ENCODE measurements at regions not wholly inside any gene's neighbourhood (a gene's known extent, or its start where the extent isn't known, plus 50 kb on each side); places are given as distances from the start of the nearest gene placed in this dataset.
"Not testable (repeated sequence)": the region's sequence is repeated elsewhere in the genome, so short reads cannot be mapped to it uniquely, and the experiment has no call there.

DNA sequence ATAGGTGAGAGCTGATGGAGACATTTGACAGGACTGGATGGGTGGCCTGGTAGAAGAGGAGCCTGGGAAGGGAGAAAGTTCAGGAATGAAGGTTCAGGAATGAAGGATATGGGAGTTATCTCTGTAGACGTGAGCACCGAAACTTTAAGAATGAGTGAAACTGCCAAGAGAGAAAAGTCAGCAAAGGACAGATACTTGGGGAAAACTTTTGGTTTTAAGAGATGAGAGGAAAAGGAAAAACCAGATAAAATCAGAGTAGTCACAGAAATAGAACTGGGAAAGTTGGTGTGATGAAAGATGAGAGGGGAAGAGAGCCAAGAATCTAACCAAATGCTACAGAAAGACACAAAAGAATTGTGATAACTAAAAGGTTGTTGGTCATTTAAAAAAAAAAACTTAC is 88.9 kb downstream of the PRR15 start:
- no peak for DNase-seq (ENCODE audit: low spot score)
- H3K9me2 ChIP-seq (replicated peaks; ENCODE audit: insufficient read depth), result no peaks in the 10 kb centered on the region
- 86% methylated on average over 2 of the region's 2 CpGs for WGBS (ENCODE audit: low lambda C conversion rate, missing lambda C conversion rate)
- H4K20me1 ChIP-seq (ENCODE audit: insufficient read depth, poor library complexity, severe bottlenecking), result no peaks in the 10 kb centered on the region
- no peak overlapping the region for H3K4me2 ChIP-seq
- TF ChIP-seq CTCF (IDR thresholded peaks at IDR 0.05; ENCODE audit: poor library complexity), result no peak
- TF ChIP-seq EZH2phosphoT487 (IDR thresholded peaks at IDR 0.05; ENCODE audit: low read depth, severe bottlenecking, unreplicated experiment), result no peak
- no peak for TF ChIP-seq EZH2 (IDR thresholded peaks at IDR 0.05; ENCODE audit: borderline replicate concordance)
- H3K9me3 ChIP-seq (ENCODE audit: low read depth), result no peaks in the 10 kb centered on the region
- no peaks in the 10 kb centered on the region for H3K4me1 ChIP-seq (ENCODE audit: insufficient read depth)
- H3K4me3 ChIP-seq, result no peak overlapping the region
- H2AFZ ChIP-seq, result no peak overlapping the region
- H3K27ac ChIP-seq, result peak overlapping the region; percentile 7
- no peaks in the 10 kb centered on the region for H3K27me3 ChIP-seq
- H3K36me3 ChIP-seq (replicated peaks; ENCODE audit: insufficient read depth, low read depth), result no peaks in the 10 kb centered on the region
- peaks cover 12% of the 10 kb centered on the region for H3K79me2 ChIP-seq

DNA sequence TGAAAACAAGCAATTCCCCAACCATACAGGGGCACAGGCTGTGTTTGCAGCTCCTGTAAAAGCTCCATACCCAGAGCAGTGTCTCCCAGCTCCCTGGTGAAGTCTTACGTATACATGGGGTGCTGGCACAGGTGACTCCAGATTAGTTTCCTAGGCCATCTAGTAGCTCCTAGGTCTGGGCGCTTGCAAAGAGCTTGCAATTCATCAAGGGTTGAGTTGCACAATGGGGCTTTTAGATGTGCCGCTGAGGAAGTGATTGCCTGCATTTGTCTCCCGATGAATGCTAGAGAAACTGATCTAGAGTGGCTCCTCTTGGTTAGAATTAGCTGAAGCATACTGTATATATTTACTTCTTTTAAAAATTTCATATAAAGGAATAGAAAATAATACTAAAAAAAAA is 90.7 kb downstream of the PRR15 start:
- 76% methylated on average over 4 of the region's 4 CpGs for WGBS (ENCODE audit: low lambda C conversion rate, missing lambda C conversion rate)
- H3K27me3 ChIP-seq; H2AFZ ChIP-seq; H3K9me2 ChIP-seq (replicated peaks; ENCODE audit: insufficient read depth); H4K20me1 ChIP-seq (ENCODE audit: insufficient read depth, poor library complexity, severe bottlenecking); H3K27ac ChIP-seq; H3K4me1 ChIP-seq (ENCODE audit: insufficient read depth); H3K9me3 ChIP-seq (ENCODE audit: low read depth); H3K36me3 ChIP-seq (replicated peaks; ENCODE audit: insufficient read depth, low read depth); DNase-seq (ENCODE audit: low spot score); H3K4me3 ChIP-seq; H3K4me2 ChIP-seq: not testable (repeated sequence)
- H3K79me2 ChIP-seq, result peaks cover 17% of the 10 kb centered on the region

DNA sequence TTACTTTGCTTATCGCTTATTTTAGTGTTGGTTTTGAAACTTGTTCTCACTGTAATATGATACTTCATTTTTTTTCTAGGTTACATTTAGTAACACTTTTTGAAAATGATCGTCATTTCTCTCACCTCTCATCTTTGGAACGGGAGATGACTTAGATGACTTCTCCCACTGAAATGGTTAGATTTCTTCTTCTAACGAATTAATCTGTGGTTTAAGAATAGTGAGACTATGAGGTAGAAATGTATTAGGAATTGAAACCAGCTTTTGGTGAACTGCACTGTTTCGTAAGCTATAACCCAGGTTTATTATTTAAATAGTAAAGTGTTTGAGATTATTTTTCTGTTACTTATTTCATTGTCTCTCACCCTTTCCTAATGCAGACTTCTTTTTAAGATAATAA is 93.7 kb downstream of the PRR15 start:
- TF ChIP-seq CTCF (IDR thresholded peaks at IDR 0.05; ENCODE audit: poor library complexity) (no peak), EZH2 (IDR thresholded peaks at IDR 0.05; ENCODE audit: borderline replicate concordance) (no peak), EZH2phosphoT487 (IDR thresholded peaks at IDR 0.05; ENCODE audit: low read depth, severe bottlenecking, unreplicated experiment) (no peak)
- H3K79me2 ChIP-seq, result peaks cover 38% of the 10 kb centered on the region
- no peak overlapping the region for H3K4me2 ChIP-seq
- H3K4me3 ChIP-seq, result no peak overlapping the region
- WGBS (ENCODE audit: low lambda C conversion rate, missing lambda C conversion rate), result 91% methylated on average over 5 of the region's 5 CpGs
- no peaks in the 10 kb centered on the region for H3K36me3 ChIP-seq (replicated peaks; ENCODE audit: insufficient read depth, low read depth)
- H3K27ac ChIP-seq, result no peak overlapping the region
- no peak for DNase-seq (ENCODE audit: low spot score)
- no peaks in the 10 kb centered on the region for H3K27me3 ChIP-seq
- H3K9me2 ChIP-seq (replicated peaks; ENCODE audit: insufficient read depth), result no peaks in the 10 kb centered on the region
- H3K9me3 ChIP-seq (ENCODE audit: low read depth), result no peaks in the 10 kb centered on the region
- H2AFZ ChIP-seq, result no peak overlapping the region
- no peaks in the 10 kb centered on the region for H3K4me1 ChIP-seq (ENCODE audit: insufficient read depth)
- H4K20me1 ChIP-seq (ENCODE audit: insufficient read depth, poor library complexity, severe bottlenecking), result no peaks in the 10 kb centered on the region

DNA sequence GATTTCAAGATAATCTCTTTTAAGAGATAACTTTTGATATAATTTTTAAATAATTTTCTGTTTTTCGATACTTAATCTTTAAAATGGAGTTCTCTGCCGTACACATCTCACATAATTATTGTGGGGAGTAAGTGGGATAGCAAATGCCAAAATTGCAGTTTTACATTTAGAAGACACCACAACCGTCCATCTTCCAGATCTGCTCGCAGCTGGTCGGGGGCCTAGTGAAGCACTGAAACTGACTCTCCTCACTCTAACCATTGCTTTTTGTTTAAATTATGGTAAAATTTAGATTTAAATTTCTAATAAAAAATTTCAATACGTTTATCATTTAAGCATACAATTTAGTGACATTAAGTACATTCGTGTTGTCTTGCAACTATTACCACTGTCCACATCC is 94.2 kb downstream of the PRR15 start:
- no peak overlapping the region for H3K4me3 ChIP-seq
- no peak for DNase-seq (ENCODE audit: low spot score)
- no peak overlapping the region for H2AFZ ChIP-seq
- H3K79me2 ChIP-seq, result peaks cover 39% of the 10 kb centered on the region
- 92% methylated on average over 7 of the region's 7 CpGs for WGBS (ENCODE audit: low lambda C conversion rate, missing lambda C conversion rate)
- no peak overlapping the region for H3K27ac ChIP-seq
- no peaks in the 10 kb centered on the region for H3K9me3 ChIP-seq (ENCODE audit: low read depth)
- H3K9me2 ChIP-seq (replicated peaks; ENCODE audit: insufficient read depth), result no peaks in the 10 kb centered on the region
- H3K4me1 ChIP-seq (ENCODE audit: insufficient read depth), result no peaks in the 10 kb centered on the region
- H4K20me1 ChIP-seq (ENCODE audit: insufficient read depth, poor library complexity, severe bottlenecking), result no peaks in the 10 kb centered on the region
- H3K4me2 ChIP-seq, result no peak overlapping the region
- TF ChIP-seq CTCF (IDR thresholded peaks at IDR 0.05; ENCODE audit: poor library complexity), result no peak
- no peak for TF ChIP-seq EZH2phosphoT487 (IDR thresholded peaks at IDR 0.05; ENCODE audit: low read depth, severe bottlenecking, unreplicated experiment)
- no peak for TF ChIP-seq EZH2 (IDR thresholded peaks at IDR 0.05; ENCODE audit: borderline replicate concordance)
- no peaks in the 10 kb centered on the region for H3K27me3 ChIP-seq
- no peaks in the 10 kb centered on the region for H3K36me3 ChIP-seq (replicated peaks; ENCODE audit: insufficient read depth, low read depth)

DNA sequence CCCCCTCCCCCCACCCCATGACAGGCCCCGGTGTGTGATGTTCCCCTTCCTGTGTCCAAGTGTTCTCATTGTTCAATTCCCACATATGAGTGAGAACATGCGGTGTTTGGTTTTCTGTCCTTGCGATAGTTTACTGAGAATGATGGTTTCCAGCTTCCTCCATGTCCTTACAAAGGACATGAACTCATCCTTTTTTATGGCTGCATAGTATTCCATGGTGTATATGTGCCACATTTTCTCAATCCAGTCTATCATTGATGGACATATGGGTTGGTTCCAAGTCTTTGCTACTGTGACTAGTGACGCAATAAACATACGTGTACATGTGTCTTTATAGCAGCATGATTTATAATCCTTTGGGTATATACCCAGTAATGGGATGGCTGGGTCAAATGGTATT is 95.6 kb downstream of the PRR15 start:
- peaks cover 41% of the 10 kb centered on the region for H3K79me2 ChIP-seq
- H3K27ac ChIP-seq; H3K36me3 ChIP-seq (replicated peaks; ENCODE audit: insufficient read depth, low read depth); H3K4me2 ChIP-seq; H3K9me2 ChIP-seq (replicated peaks; ENCODE audit: insufficient read depth); H3K4me3 ChIP-seq; H4K20me1 ChIP-seq (ENCODE audit: insufficient read depth, poor library complexity, severe bottlenecking); H3K27me3 ChIP-seq; H3K4me1 ChIP-seq (ENCODE audit: insufficient read depth); H2AFZ ChIP-seq; DNase-seq (ENCODE audit: low spot score); H3K9me3 ChIP-seq (ENCODE audit: low read depth): not testable (repeated sequence)
- WGBS (ENCODE audit: low lambda C conversion rate, missing lambda C conversion rate), result 99% methylated on average over 5 of the region's 5 CpGs

GRCh38 chr7:29662899-29663298 is 99.3 kb downstream of the PRR15 start:
- WGBS (ENCODE audit: low lambda C conversion rate, missing lambda C conversion rate), result 98% methylated on average over 3 of the region's 3 CpGs
- not testable (repeated sequence) for H3K4me2 ChIP-seq; H3K9me3 ChIP-seq (ENCODE audit: low read depth); H3K9me2 ChIP-seq (replicated peaks; ENCODE audit: insufficient read depth); H3K4me1 ChIP-seq (ENCODE audit: insufficient read depth); H2AFZ ChIP-seq; DNase-seq (ENCODE audit: low spot score); H4K20me1 ChIP-seq (ENCODE audit: insufficient read depth, poor library complexity, severe bottlenecking); H3K36me3 ChIP-seq (replicated peaks; ENCODE audit: insufficient read depth, low read depth); H3K27me3 ChIP-seq; H3K4me3 ChIP-seq; H3K27ac ChIP-seq
- peaks cover 38% of the 10 kb centered on the region for H3K79me2 ChIP-seq
